HCT116 (cell line): ENCODE measurements at regions not wholly inside any gene's neighbourhood (a gene's known extent, or its start where the extent isn't known, plus 50 kb on each side); places are given as distances from the start of the nearest gene placed in this dataset.

ENCODE experiments used
- ATAC-seq: fragments of 200-7000 bp; cut with Tn5 transposase; 2 replicates; pipeline ENCODE4 v1.9.1; 2020; ENCODE audit warnings: mild to moderate bottlenecking, moderate library complexity
- BruUV-seq: library from RNA; stranded (reverse); fragments of 400-500 nt; replicated peaks from 2 replicates; lab custom pipeline; 2021; lab: Mats Ljungman, UMichigan
- CTCF ChIA-PET: fragments of 300-600 bp; sonication (Branson Sonifier 250); formaldehyde crosslinking; loops from one replicate; lab custom pipeline; 2021; ENCODE audit warnings: antibody characterized with exemption; lab: Charles Lee
- POLR2A ChIA-PET: fragments of 300-600, 350-600 bp; sonication (Branson Sonifier 250); formaldehyde crosslinking; loops from one replicate; lab custom pipeline; 2021; ENCODE audit warnings: antibody characterized with exemption; lab: Charles Lee
- RAD21 ChIA-PET, 2 experiments: fragments of 300-600 bp; sonication (Branson Sonifier 250); formaldehyde crosslinking; loops; one replicate each; lab custom pipeline; 2023; ENCODE audit warnings: low total read pairs in 2 of 2; ENCODE audit not compliant: uncharacterized antibody in 2 of 2, unreplicated experiment in 2 of 2, low non-redundant PET in 1 of 2; lab: Charles Lee
- DNase-seq: peaks from one replicate; pipeline ENCODE4 v3.0.0-alpha.2; 2010; ENCODE audit warnings: low read depth, low spot score
- H2AFZ ChIP-seq: fragments of 200-600 bp; shearing (Covaris generic), sonication (generic); 2 replicates; pipeline ENCODE4 v1.6.1; 2017; ENCODE audit warnings: low read depth, mixed run types, mixed read lengths, antibody characterized with exemption, low read length; ENCODE audit not compliant: poor library complexity, severe bottlenecking
- H3K27ac ChIP-seq: 2 replicates; pipeline ENCODE4 v1.5.1; 2012; ENCODE audit warnings: low read depth, low read length
- H3K27me3 ChIP-seq: fragments of 200-600 bp; sonication (generic); 2 replicates; pipeline ENCODE4 v1.6.1; 2016; ENCODE audit warnings: mixed run types, low read length, mixed read lengths; ENCODE audit not compliant: insufficient read depth
- H3K36me3 ChIP-seq, 2 experiments: fragments of 200-500 bp in 1 of 2; fragments of 200-600 bp in 1 of 2; sonication (Bioruptor generic) in 1 of 2; sonication (generic) in 1 of 2; 2 replicates each; pipeline versions ENCODE4 v1.5.1 to v1.6.1; 2014 to 2016; ENCODE audit warnings: low read length in 2 of 2, inconsistent platforms in 1 of 2, mixed read lengths in 1 of 2, mixed run types in 1 of 2; ENCODE audit not compliant: insufficient read depth in 2 of 2, control insufficient read depth in 1 of 2
- H3K4me1 ChIP-seq, 2 experiments: fragments of 200-600 bp in 1 of 2; sonication (generic) in 1 of 2; 2 replicates each; pipeline versions ENCODE4 v1.5.1 to v1.6.1; 2012 to 2017; ENCODE audit warnings: low read length in 2 of 2, inconsistent platforms in 1 of 2, mild to moderate bottlenecking in 1 of 2, mixed read lengths in 1 of 2, mixed run types in 1 of 2, moderate library complexity in 1 of 2; ENCODE audit not compliant: insufficient read depth in 2 of 2, control insufficient read depth in 1 of 2
- H3K4me2 ChIP-seq: fragments of 200-600 bp; sonication (generic); 2 replicates; pipeline ENCODE4 v1.6.1; 2017; ENCODE audit warnings: mixed run types, low read length, mixed read lengths
- H3K4me3 ChIP-seq, 2 experiments: fragments of 200-600 bp in 1 of 2; sonication (generic) in 1 of 2; replicated peaks in 1 of 2; 2 replicates each; pipeline ENCODE4 v1.5.1; 2011 to 2016; ENCODE audit warnings: low read length in 2 of 2, control low read depth in 1 of 2, low read depth in 1 of 2, mild to moderate bottlenecking in 1 of 2, mixed read lengths in 1 of 2, mixed run types in 1 of 2
- H3K79me2 ChIP-seq: fragments of 200-600 bp; sonication (generic); 2 replicates; pipeline ENCODE4 v1.6.1; 2017; ENCODE audit warnings: mild to moderate bottlenecking, mixed run types, low read length, moderate library complexity, mixed read lengths; ENCODE audit not compliant: insufficient read depth
- H3K9ac ChIP-seq: fragments of 200-600 bp; sonication (generic); 2 replicates; pipeline ENCODE4 v1.6.1; 2016; ENCODE audit warnings: low read length, mixed read lengths
- H3K9me2 ChIP-seq: fragments of 200-600 bp; sonication (generic), shearing (Covaris generic); 2 replicates; pipeline ENCODE4 v1.6.1; 2017; ENCODE audit warnings: mixed run types, mild to moderate bottlenecking, moderate library complexity; ENCODE audit not compliant: insufficient read depth
- H3K9me3 ChIP-seq, 2 experiments: fragments of 200-500 bp in 1 of 2; fragments of 200-600 bp in 1 of 2; sonication (Bioruptor generic) in 1 of 2; sonication (generic) in 1 of 2; 2 replicates each; pipeline ENCODE4 v1.6.1; 2014 to 2017; ENCODE audit warnings: low read length in 2 of 2, mixed read lengths in 2 of 2, inconsistent platforms in 1 of 2, low read depth in 1 of 2, mild to moderate bottlenecking in 1 of 2, mixed run types in 1 of 2, moderate library complexity in 1 of 2; ENCODE audit not compliant: control insufficient read depth in 1 of 2, insufficient read depth in 1 of 2
- H4K20me1 ChIP-seq: fragments of 200-600 bp; sonication (generic), shearing (Covaris generic); 2 replicates; pipeline ENCODE4 v1.6.1; 2017; ENCODE audit warnings: mixed run types, mild to moderate bottlenecking, moderate library complexity; ENCODE audit not compliant: insufficient read depth
- CBX3 ChIP-seq: IDR thresholded peaks from 2 replicates; pipeline ENCODE4 v1.6.1; 2012; ENCODE audit warnings: low read depth
- CTCF ChIP-seq, 3 experiments: fragments of 200-600 bp in 1 of 3; sonication (generic) in 1 of 3; IDR thresholded peaks in 2 of 3; conservative IDR thresholded peaks in 1 of 3; 2 replicates each; pipeline ENCODE4 v1.5.1; 2012 to 2017; ENCODE audit warnings: low read depth in 2 of 3, low read length in 2 of 3, antibody characterized with exemption in 1 of 3, borderline replicate concordance in 1 of 3, control low read depth in 1 of 3, mild to moderate bottlenecking in 1 of 3, mixed read lengths in 1 of 3, mixed run types in 1 of 3, moderate library complexity in 1 of 3; ENCODE audit not compliant: insufficient read depth in 1 of 3
- EGR1 ChIP-seq: IDR thresholded peaks from 2 replicates; pipeline ENCODE4 v1.6.1; 2012; ENCODE audit warnings: low read depth
- ELF1 ChIP-seq: IDR thresholded peaks from 2 replicates; pipeline ENCODE4 v1.6.1; 2012; ENCODE audit warnings: low read depth, borderline replicate concordance
- EZH2 ChIP-seq: fragments of 200-600 bp; sonication (generic); IDR thresholded peaks from 2 replicates; pipeline ENCODE4 v1.6.1; 2017; ENCODE audit warnings: antibody characterized with exemption, mixed run types
- JUND ChIP-seq: IDR thresholded peaks from 2 replicates; pipeline ENCODE4 v1.6.1; 2012
- REST ChIP-seq: IDR thresholded peaks from 2 replicates; pipeline ENCODE4 v1.6.1; 2012; ENCODE audit warnings: low read depth
- SIN3A ChIP-seq: IDR thresholded peaks from 2 replicates; pipeline ENCODE4 v1.6.1; 2012; ENCODE audit warnings: low read depth
- TCF7L2 ChIP-seq: IDR thresholded peaks from 2 replicates; pipeline ENCODE4 v1.7.0; 2011; ENCODE audit warnings: borderline replicate concordance, inconsistent platforms; ENCODE audit not compliant: insufficient read depth, insufficient read length; ENCODE audit errors: extremely low read depth
- ZFX ChIP-seq: fragments of 450-650 bp; IDR thresholded peaks from 2 replicates; pipeline ENCODE4 v1.6.1; 2017
- ZNF274 ChIP-seq: fragments of 200-500 bp; sonication (Bioruptor generic); IDR thresholded peaks from 2 replicates; pipeline ENCODE4 v1.6.1; 2014; ENCODE audit warnings: mild to moderate bottlenecking, low read depth, low read length, inconsistent platforms
- intact Hi-C: fragments of 100-400 bp; cut with micrococcal nuclease; formaldehyde crosslinking; loops from 2 replicates; pipeline ENCODE4 v1.10.0; 2022
- TF ChIP-seq, protein P1 (sequence below): IDR thresholded peaks from 2 replicates; pipeline ENCODE4 v1.6.1; 2011; ENCODE audit warnings: mild to moderate bottlenecking, low read length, moderate library complexity; ENCODE audit not compliant: insufficient replicate concordance; ENCODE audit errors: extremely low read depth

- H3K4me2 ChIP-seq, result no peak overlapping the region
- H3K4me1 ChIP-seq, result no peaks in the 10 kb centered on the region
- no peaks in the 10 kb centered on the region for H3K36me3 ChIP-seq
- H2AFZ ChIP-seq, result no peak overlapping the region
- no peaks in the 10 kb centered on the region for H3K9me3 ChIP-seq
- DNase-seq, result no peak
- no peaks in the 10 kb centered on the region for H4K20me1 ChIP-seq
- H3K79me2 ChIP-seq, result no peaks in the 10 kb centered on the region
- no peak overlapping the region for H3K9ac ChIP-seq
- no peaks in the 10 kb centered on the region for H3K9me2 ChIP-seq
- no TSS peak for BruUV-seq
- no peak overlapping the region for H3K27ac ChIP-seq
- ChIA-PET RAD21 (no interaction called here), POLR2A (no interaction called here)
- TF ChIP-seq CTCF (IDR thresholded peaks at IDR 0.05 in 2 of 3, conservative IDR thresholded peaks at IDR 0.05 in 1 of 3; ENCODE audit: borderline replicate concordance in 1 of 3, insufficient read depth in 1 of 3, low read depth in 2 of 3, low read length in 2 of 3) (no peak), SIN3A (no peak), JUND (no peak), ELF1 (no peak), EGR1 (no peak), ZFX (no peak), TCF7L2 (no peak), EZH2 (no peak), REST (no peak), ZNF274 (no peak), CBX3 (no peak)
- TF ChIP-seq, protein P1, sequence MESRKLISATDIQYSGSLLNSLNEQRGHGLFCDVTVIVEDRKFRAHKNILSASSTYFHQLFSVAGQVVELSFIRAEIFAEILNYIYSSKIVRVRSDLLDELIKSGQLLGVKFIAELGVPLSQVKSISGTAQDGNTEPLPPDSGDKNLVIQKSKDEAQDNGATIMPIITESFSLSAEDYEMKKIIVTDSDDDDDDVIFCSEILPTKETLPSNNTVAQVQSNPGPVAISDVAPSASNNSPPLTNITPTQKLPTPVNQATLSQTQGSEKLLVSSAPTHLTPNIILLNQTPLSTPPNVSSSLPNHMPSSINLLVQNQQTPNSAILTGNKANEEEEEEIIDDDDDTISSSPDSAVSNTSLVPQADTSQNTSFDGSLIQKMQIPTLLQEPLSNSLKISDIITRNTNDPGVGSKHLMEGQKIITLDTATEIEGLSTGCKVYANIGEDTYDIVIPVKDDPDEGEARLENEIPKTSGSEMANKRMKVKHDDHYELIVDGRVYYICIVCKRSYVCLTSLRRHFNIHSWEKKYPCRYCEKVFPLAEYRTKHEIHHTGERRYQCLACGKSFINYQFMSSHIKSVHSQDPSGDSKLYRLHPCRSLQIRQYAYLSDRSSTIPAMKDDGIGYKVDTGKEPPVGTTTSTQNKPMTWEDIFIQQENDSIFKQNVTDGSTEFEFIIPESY, result no peak
- TF ChIP-seq, all 23 proteins: peak for 0
- H3K27me3 ChIP-seq, result no peaks in the 10 kb centered on the region
- H3K4me3 ChIP-seq, result no peak overlapping the region
- CTCF ChIA-PET, result no interaction called here
- intact Hi-C loops, result no loop called here
- no peak for ATAC-seq
Observed at GRCh38 chr13:29693275-29693945, 97.9 kb upstream of the SLC7A1 start.
